H1 (cell line): ENCODE measurements at regions not wholly inside any gene's neighbourhood (a gene's known extent, or its start where the extent isn't known, plus 50 kb on each side); places are given as distances from the start of the nearest gene placed in this dataset.

Experiments
- JUN ChIP-seq: IDR thresholded peaks from 2 replicates; pipeline ENCODE4 v1.6.1; 2011; ENCODE audit warnings: low read depth, mild to moderate bottlenecking, improper control_type of control experiment, low read length
- TCF12 ChIP-seq: IDR thresholded peaks from 2 replicates; pipeline ENCODE4 v1.6.1; 2011; ENCODE audit warnings: low read depth, mild to moderate bottlenecking, low read length

GRCh38 chr6:44696686-44697085 lies 309.2 kb downstream of the CDC5L start:
- no peak for TF ChIP-seq TCF12
- TF ChIP-seq JUN, result no peak
